ENCODE measurements at regions not wholly inside any gene's neighbourhood (a gene's known extent, or its start where the extent isn't known, plus 50 kb on each side); places are given as distances from the start of the nearest gene placed in this dataset.

DNA sequence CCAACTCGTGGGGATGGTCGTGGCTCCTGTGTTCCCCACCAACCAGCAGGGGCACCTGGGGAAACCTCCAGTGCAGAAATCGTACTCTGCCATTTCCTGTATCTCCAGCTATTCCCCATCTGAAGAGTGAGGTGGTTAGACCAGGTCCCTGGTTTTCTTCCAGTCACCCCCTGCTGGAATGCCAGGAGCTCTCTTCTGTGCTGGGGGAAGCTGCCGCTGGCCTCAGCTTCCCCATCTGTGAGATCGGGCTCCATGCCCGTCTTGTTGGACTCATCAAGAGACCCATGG, 119.7 kb downstream of the INHBB start:
- CTCF ChIA-PET = interaction anchor here (0.6 to 1.0 kb wide), 2 partner anchors 56 to 142 kb away, joined by 3 read pairs; no protein-coding TSS in a partner anchor
- Mint-ChIP-seq H3K27ac (ENCODE audit: unreplicated experiment) (no peak overlapping the region), H3K9me3 (ENCODE audit: low read depth, unreplicated experiment) (no peaks in the 10 kb centered on the region), H3K27me3 (ENCODE audit: unreplicated experiment) (peaks cover 39% of the 10 kb centered on the region), H3K4me1 (ENCODE audit: low read depth, unreplicated experiment) (no peaks in the 10 kb centered on the region), H3K4me3 (ENCODE audit: low read depth, unreplicated experiment) (no peak overlapping the region), H3K36me3 (ENCODE audit: insufficient read depth, unreplicated experiment) (no peaks in the 10 kb centered on the region)
- DNase-seq = no peak
- TF ChIP-seq CTCF (IDR thresholded peaks at IDR 0.05; ENCODE audit: unreplicated experiment) = no peak
- intact Hi-C loops (cut with micrococcal nuclease; ENCODE audit: unreplicated experiment) = no loop called here
- BruUV-seq (replicated peaks) = no TSS peak

- CTCF ChIA-PET = interaction anchor here (0.6 to 1.0 kb wide), 2 partner anchors 56 to 143 kb away, joined by 3 read pairs; no protein-coding TSS in a partner anchor
- Mint-ChIP-seq H3K36me3 (ENCODE audit: insufficient read depth, unreplicated experiment) (no peaks in the 10 kb centered on the region), H3K27me3 (ENCODE audit: unreplicated experiment) (peaks cover 39% of the 10 kb centered on the region), H3K4me3 (ENCODE audit: low read depth, unreplicated experiment) (no peak overlapping the region), H3K27ac (ENCODE audit: unreplicated experiment) (no peak overlapping the region), H3K9me3 (ENCODE audit: low read depth, unreplicated experiment) (no peaks in the 10 kb centered on the region), H3K4me1 (ENCODE audit: low read depth, unreplicated experiment) (no peaks in the 10 kb centered on the region)
- no peak for DNase-seq
- intact Hi-C loops (cut with micrococcal nuclease; ENCODE audit: unreplicated experiment) = no loop called here
- BruUV-seq (replicated peaks) = no TSS peak
- TF ChIP-seq CTCF (IDR thresholded peaks at IDR 0.05; ENCODE audit: unreplicated experiment) = no peak
Measured at GRCh38 chr2:120465989-120466703, 120.2 kb downstream of the INHBB start.

DNA sequence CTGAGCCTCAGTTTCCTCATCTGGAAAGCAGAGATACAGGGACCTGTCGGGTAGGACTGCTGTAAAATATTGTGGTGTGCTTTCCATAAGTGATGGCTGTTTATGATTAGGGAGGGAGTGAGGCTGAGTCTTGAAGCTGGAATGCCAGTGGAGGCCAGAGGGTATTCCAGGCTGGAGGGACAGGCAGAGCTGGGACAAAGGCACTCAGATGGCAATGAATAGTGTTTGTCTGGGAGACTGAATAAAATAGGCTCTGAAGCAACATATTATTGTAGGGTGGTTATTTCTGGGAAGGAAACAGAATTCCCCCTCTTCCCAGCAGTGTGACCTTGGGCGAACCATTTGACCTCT, 120.7 kb downstream of the INHBB start:
- no peak overlapping the region for H3K4me3 Mint-ChIP-seq (ENCODE audit: low read depth, unreplicated experiment)
- no TSS peak for BruUV-seq (replicated peaks)
- intact Hi-C loops (cut with micrococcal nuclease; ENCODE audit: unreplicated experiment) = no loop called here

GRCh38 chr2:120468136-120468535, 122.2 kb downstream of the INHBB start:
- TF ChIP-seq CTCF (IDR thresholded peaks at IDR 0.05; ENCODE audit: unreplicated experiment) = no peak
- Mint-ChIP-seq H3K36me3 (ENCODE audit: insufficient read depth, unreplicated experiment) (no peaks in the 10 kb centered on the region), H3K4me3 (ENCODE audit: low read depth, unreplicated experiment) (no peak overlapping the region), H3K4me1 (ENCODE audit: low read depth, unreplicated experiment) (no peaks in the 10 kb centered on the region), H3K27ac (ENCODE audit: unreplicated experiment) (no peak overlapping the region), H3K27me3 (ENCODE audit: unreplicated experiment) (peaks cover 29% of the 10 kb centered on the region), H3K9me3 (ENCODE audit: low read depth, unreplicated experiment) (no peaks in the 10 kb centered on the region)
- CTCF ChIA-PET = no interaction called here
- intact Hi-C loops (cut with micrococcal nuclease; ENCODE audit: unreplicated experiment) = no loop called here
- BruUV-seq (replicated peaks) = no TSS peak
- no peak for DNase-seq

More for the DNA sequence above, 120.7 kb downstream of the INHBB start:
- no peaks in the 10 kb centered on the region for H3K9me3 Mint-ChIP-seq (ENCODE audit: low read depth, unreplicated experiment)
- TF ChIP-seq CTCF (IDR thresholded peaks at IDR 0.05; ENCODE audit: unreplicated experiment) = no peak
- H3K36me3 Mint-ChIP-seq (ENCODE audit: insufficient read depth, unreplicated experiment) = no peaks in the 10 kb centered on the region
- CTCF ChIA-PET = interaction anchor here (0.7 kb wide), 1 partner anchor 42 kb away, joined by 3 read pairs; no protein-coding TSS in a partner anchor
- no peak overlapping the region for H3K27ac Mint-ChIP-seq (ENCODE audit: unreplicated experiment)
- H3K27me3 Mint-ChIP-seq (ENCODE audit: unreplicated experiment) = peaks cover 39% of the 10 kb centered on the region
- no peak for DNase-seq
- no peaks in the 10 kb centered on the region for H3K4me1 Mint-ChIP-seq (ENCODE audit: low read depth, unreplicated experiment)

All from Calu3 (cell line).